Panc1 (cell line): ENCODE measurements at regions not wholly inside any gene's neighbourhood (a gene's known extent, or its start where the extent isn't known, plus 50 kb on each side); places are given as distances from the start of the nearest gene placed in this dataset.

Experiments used
- ATAC-seq: fragments of 200-7000 bp; cut with Tn5 transposase; 2 replicates; pipeline ENCODE4 v1.9.1; 2020; ENCODE audit warnings: mild to moderate bottlenecking, moderate library complexity
- BruUV-seq: library from RNA; stranded (reverse); fragments of 400-500 nt; replicated peaks from 2 replicates; lab custom pipeline; 2021; lab: Mats Ljungman, UMichigan
- CTCF ChIA-PET: fragments of 300-600 bp; sonication (Branson Sonifier 250); formaldehyde crosslinking; loops from one replicate; lab custom pipeline; 2022; ENCODE audit warnings: antibody characterized with exemption; lab: Charles Lee
- POLR2A ChIA-PET: fragments of 300-600 bp; sonication (Branson Sonifier 250); formaldehyde crosslinking; loops from one replicate; lab custom pipeline; 2022; ENCODE audit warnings: antibody characterized with exemption; lab: Charles Lee
- DNase-seq: peaks from one replicate; pipeline ENCODE4 v3.0.0-alpha.2; 2010; ENCODE audit warnings: low read depth, low spot score
- H3K27ac ChIP-seq: 2 replicates; pipeline ENCODE4 v1.5.1; 2011; ENCODE audit warnings: mild to moderate bottlenecking, low read length, inconsistent platforms
- H3K27me3 ChIP-seq: fragments of 200-500 bp; sonication (Bioruptor generic); 2 replicates; pipeline ENCODE4 v1.6.0; 2014; ENCODE audit warnings: low read length, inconsistent platforms; ENCODE audit not compliant: control insufficient read depth, insufficient read depth
- H3K36me3 ChIP-seq: fragments of 200-500 bp; sonication (Bioruptor generic); 2 replicates; pipeline ENCODE4 v1.5.1; 2014; ENCODE audit warnings: inconsistent platforms, mild to moderate bottlenecking, low read length, moderate library complexity; ENCODE audit not compliant: control insufficient read depth, insufficient read depth
- H3K4me1 ChIP-seq: 2 replicates; pipeline ENCODE4 v1.5.1; 2011; ENCODE audit warnings: inconsistent platforms, mild to moderate bottlenecking, low read length, moderate library complexity; ENCODE audit not compliant: control insufficient read depth, insufficient read depth
- H3K4me3 ChIP-seq, 2 experiments: 2 replicates each; pipeline ENCODE4 v1.5.1; 2011 to 2012; ENCODE audit warnings: low read depth in 2 of 2, low read length in 2 of 2, mild to moderate bottlenecking in 2 of 2, inconsistent platforms in 1 of 2, moderate library complexity in 1 of 2
- H3K9me3 ChIP-seq: fragments of 200-500 bp; sonication (Bioruptor generic); 2 replicates; pipeline ENCODE4 v1.5.1; 2014; ENCODE audit warnings: low read depth, mild to moderate bottlenecking, inconsistent platforms, low read length, moderate library complexity; ENCODE audit not compliant: control insufficient read depth, insufficient read depth
- POLR2AphosphoS5 ChIP-seq: IDR thresholded peaks from 2 replicates; pipeline ENCODE4 v1.6.1; 2012; ENCODE audit warnings: mild to moderate bottlenecking, low read depth, low read length, moderate library complexity
- SIN3A ChIP-seq: IDR thresholded peaks from 2 replicates; pipeline ENCODE4 v1.6.1; 2012; ENCODE audit warnings: low read depth, mild to moderate bottlenecking, low read length, moderate library complexity, borderline replicate concordance; ENCODE audit not compliant: insufficient read depth
- in situ Hi-C: cut with HindIII; loops from 2 replicates; pipeline ENCODE4 v1.10.0; 2016; ENCODE audit warnings: low sequenced_read_pairs, low pct_unique_long_range_greater_than_20kb
- intact Hi-C: fragments of 100-400 bp; cut with micrococcal nuclease; formaldehyde crosslinking; loops from one replicate; pipeline ENCODE4 v1.10.0; 2022; ENCODE audit not compliant: unreplicated experiment
- TF ChIP-seq, protein P1 (sequence below), 2 experiments: IDR thresholded peaks; 2 replicates each; pipeline ENCODE4 v1.6.1; 2011 to 2012; ENCODE audit warnings: low read depth in 2 of 2, control low read depth in 1 of 2, low read length in 1 of 2, mild to moderate bottlenecking in 1 of 2, moderate library complexity in 1 of 2; ENCODE audit not compliant: insufficient read depth in 1 of 2
- TF ChIP-seq, protein P2 (sequence below): fragments of 450-650 bp; IDR thresholded peaks from 2 replicates; pipeline ENCODE4 v1.5.1; 2017; ENCODE audit warnings: mild to moderate bottlenecking

- ATAC-seq (no peak), DNase-seq (no peak)
- H3K27me3 ChIP-seq, result no peaks in the 10 kb centered on the region
- H3K4me1 ChIP-seq, result no peaks in the 10 kb centered on the region
- in situ Hi-C loops, result no loop called here
- no peaks in the 10 kb centered on the region for H3K36me3 ChIP-seq
- BruUV-seq, result no TSS peak
- TF ChIP-seq, protein P1, sequence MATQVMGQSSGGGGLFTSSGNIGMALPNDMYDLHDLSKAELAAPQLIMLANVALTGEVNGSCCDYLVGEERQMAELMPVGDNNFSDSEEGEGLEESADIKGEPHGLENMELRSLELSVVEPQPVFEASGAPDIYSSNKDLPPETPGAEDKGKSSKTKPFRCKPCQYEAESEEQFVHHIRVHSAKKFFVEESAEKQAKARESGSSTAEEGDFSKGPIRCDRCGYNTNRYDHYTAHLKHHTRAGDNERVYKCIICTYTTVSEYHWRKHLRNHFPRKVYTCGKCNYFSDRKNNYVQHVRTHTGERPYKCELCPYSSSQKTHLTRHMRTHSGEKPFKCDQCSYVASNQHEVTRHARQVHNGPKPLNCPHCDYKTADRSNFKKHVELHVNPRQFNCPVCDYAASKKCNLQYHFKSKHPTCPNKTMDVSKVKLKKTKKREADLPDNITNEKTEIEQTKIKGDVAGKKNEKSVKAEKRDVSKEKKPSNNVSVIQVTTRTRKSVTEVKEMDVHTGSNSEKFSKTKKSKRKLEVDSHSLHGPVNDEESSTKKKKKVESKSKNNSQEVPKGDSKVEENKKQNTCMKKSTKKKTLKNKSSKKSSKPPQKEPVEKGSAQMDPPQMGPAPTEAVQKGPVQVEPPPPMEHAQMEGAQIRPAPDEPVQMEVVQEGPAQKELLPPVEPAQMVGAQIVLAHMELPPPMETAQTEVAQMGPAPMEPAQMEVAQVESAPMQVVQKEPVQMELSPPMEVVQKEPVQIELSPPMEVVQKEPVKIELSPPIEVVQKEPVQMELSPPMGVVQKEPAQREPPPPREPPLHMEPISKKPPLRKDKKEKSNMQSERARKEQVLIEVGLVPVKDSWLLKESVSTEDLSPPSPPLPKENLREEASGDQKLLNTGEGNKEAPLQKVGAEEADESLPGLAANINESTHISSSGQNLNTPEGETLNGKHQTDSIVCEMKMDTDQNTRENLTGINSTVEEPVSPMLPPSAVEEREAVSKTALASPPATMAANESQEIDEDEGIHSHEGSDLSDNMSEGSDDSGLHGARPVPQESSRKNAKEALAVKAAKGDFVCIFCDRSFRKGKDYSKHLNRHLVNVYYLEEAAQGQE (IDR thresholded peaks at IDR 0.05; ENCODE audit: insufficient read depth in 1 of 2, low read depth in 2 of 2, low read length in 1 of 2), result no peak
- TF ChIP-seq, protein P2, sequence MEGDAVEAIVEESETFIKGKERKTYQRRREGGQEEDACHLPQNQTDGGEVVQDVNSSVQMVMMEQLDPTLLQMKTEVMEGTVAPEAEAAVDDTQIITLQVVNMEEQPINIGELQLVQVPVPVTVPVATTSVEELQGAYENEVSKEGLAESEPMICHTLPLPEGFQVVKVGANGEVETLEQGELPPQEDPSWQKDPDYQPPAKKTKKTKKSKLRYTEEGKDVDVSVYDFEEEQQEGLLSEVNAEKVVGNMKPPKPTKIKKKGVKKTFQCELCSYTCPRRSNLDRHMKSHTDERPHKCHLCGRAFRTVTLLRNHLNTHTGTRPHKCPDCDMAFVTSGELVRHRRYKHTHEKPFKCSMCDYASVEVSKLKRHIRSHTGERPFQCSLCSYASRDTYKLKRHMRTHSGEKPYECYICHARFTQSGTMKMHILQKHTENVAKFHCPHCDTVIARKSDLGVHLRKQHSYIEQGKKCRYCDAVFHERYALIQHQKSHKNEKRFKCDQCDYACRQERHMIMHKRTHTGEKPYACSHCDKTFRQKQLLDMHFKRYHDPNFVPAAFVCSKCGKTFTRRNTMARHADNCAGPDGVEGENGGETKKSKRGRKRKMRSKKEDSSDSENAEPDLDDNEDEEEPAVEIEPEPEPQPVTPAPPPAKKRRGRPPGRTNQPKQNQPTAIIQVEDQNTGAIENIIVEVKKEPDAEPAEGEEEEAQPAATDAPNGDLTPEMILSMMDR, result no peak
- TF ChIP-seq POLR2AphosphoS5, result no peak
- no peak overlapping the region for H3K27ac ChIP-seq
- CTCF ChIA-PET, result no interaction called here
- POLR2A ChIA-PET, result no interaction called here
- H3K4me3 ChIP-seq, result no peak overlapping the region
- intact Hi-C loops, result no loop called here
- no peaks in the 10 kb centered on the region for H3K9me3 ChIP-seq
Observed at GRCh38 chr1:30064547-30064946, 658.8 kb downstream of the MATN1 start.

DNA sequence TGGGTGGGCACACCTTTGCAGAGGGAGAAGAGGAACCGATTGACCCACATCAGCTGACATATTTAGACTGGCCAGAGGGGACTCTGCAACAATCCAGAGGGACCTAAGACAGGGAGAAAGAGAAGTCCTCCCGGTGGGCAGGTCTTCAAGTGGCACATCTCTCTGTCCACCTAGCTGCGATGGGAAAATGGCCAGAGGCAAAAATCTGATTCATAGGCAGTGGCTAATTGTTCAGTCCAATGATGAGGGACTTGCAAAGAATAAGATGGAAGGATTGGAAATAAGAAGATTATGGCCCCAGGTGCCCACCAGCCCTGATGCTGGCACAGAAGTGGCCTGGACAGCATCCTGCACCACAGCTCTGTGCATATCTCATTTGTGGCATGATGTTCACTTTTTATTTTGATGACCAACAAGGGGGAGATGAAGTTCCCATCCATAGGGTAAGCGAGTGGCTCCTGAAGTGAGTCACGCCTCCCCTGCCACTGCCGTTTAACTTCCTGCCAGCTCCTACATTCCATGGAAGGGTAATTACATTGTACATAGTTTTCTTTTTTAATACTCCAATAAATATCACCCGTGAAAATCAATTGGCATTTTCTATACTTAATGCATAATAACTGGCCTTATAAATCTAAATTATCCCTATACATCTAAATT is 659.6 kb downstream of the MATN1 start:
- in situ Hi-C loops, result no loop called here

More for the DNA sequence above, 659.6 kb downstream of the MATN1 start:
- Histone ChIP-seq H3K4me3 (no peak overlapping the region), H3K4me1 (no peaks in the 10 kb centered on the region), H3K9me3 (no peaks in the 10 kb centered on the region), H3K27me3 (no peaks in the 10 kb centered on the region), H3K36me3 (no peaks in the 10 kb centered on the region), H3K27ac (no peak overlapping the region)
- TF ChIP-seq SIN3A, result no peak
- TF ChIP-seq, protein P1 (IDR thresholded peaks at IDR 0.05; ENCODE audit: insufficient read depth in 1 of 2, low read depth in 2 of 2, low read length in 1 of 2), result no peak
- TF ChIP-seq, protein P2, result no peak
- intact Hi-C loops, result no loop called here
- DNase-seq, result no peak
- BruUV-seq, result no TSS peak
- CTCF ChIA-PET, result no interaction called here
- POLR2A ChIA-PET, result no interaction called here
- no peak for ATAC-seq
